Transverse colon (tissue), 4 donors: ENCODE measurements at regions not wholly inside any gene's neighbourhood (a gene's known extent, or its start where the extent isn't known, plus 50 kb on each side); places are given as distances from the start of the nearest gene placed in this dataset.

Experiments
- DNase-seq: peaks from one replicate; pipeline ENCODE4 v3.0.0-alpha.2; 2019
- H3K27ac ChIP-seq, 4 donors: fragments of 200-600 bp; sonication (generic); 2 replicates each; pipeline ENCODE4 v1.5.1; 2016 to 2018; ENCODE audit warnings: inconsistent platforms in 4 of 4
- H3K27me3 ChIP-seq: fragments of 200-600 bp; sonication (generic); 2 replicates; pipeline ENCODE4 v1.5.1; 2017; ENCODE audit warnings: inconsistent platforms
- H3K36me3 ChIP-seq, 4 donors: fragments of 200-600 bp; sonication (generic); 2 replicates each; pipeline ENCODE4 v1.5.1; 2017 to 2019; ENCODE audit warnings: inconsistent platforms in 4 of 4
- H3K4me1 ChIP-seq, 4 donors: fragments of 200-600 bp; sonication (generic); 2 replicates each; pipeline ENCODE4 v1.5.1; 2017 to 2020; ENCODE audit warnings: inconsistent platforms in 4 of 4
- H3K4me3 ChIP-seq, 4 donors: fragments of 200-600 bp; sonication (generic); 1 replicate in 1 of 4; 2 replicates in 3 of 4; pipeline versions ENCODE4 v1.5.1 to v1.6.1; 2017 to 2019; ENCODE audit warnings: inconsistent platforms in 4 of 4
- H3K9me3 ChIP-seq, 2 donors: fragments of 200-600 bp; sonication (generic); 2 replicates each; pipeline ENCODE4 v1.5.1; 2017 to 2019; ENCODE audit warnings: inconsistent platforms in 2 of 2
- EP300 ChIP-seq: sonication (generic); formaldehyde crosslinking; IDR thresholded peaks from one replicate; pipeline ENCODE4 v1.6.1; 2017; ENCODE audit warnings: antibody characterized with exemption, low read depth
- POLR2A ChIP-seq: fragments of 450-650 bp; IDR thresholded peaks from one replicate; pipeline ENCODE4 v1.6.1; 2016; ENCODE audit warnings: antibody characterized with exemption, mild to moderate bottlenecking, moderate library complexity
- POLR2AphosphoS5 ChIP-seq, 3 donors: sonication (generic); formaldehyde crosslinking; IDR thresholded peaks; one replicate each; pipeline ENCODE4 v1.6.1; 2016; ENCODE audit warnings: antibody characterized with exemption in 3 of 3
- WGBS, 2 donors: methylation state at CpG; one replicate each; pipeline ENCODE4 v1.1.5; 2018; ENCODE audit warnings: low coverage in 1 of 2; 5-methylcytosine and 5-hydroxymethylcytosine counted together
- in situ Hi-C, 4 donors: fragments of 200-750 bp; cut with MboI; loops; one replicate each; pipeline versions ENCODE4 v1.15.0 to v1.15.1; 2017; ENCODE audit warnings: low sequenced_read_pairs in 3 of 4, low pct_ligation_motif_present in 1 of 4, low pct_unique_long_range_greater_than_20kb in 1 of 4
- intact Hi-C: fragments of 100-400 bp; cut with DNase I; formaldehyde crosslinking; loops from one replicate; pipeline ENCODE4 v1.15.1; 2023; ENCODE audit warnings: low total_unique reads
- TF ChIP-seq, protein P1 (sequence below), 5 experiments: fragments of 200-600 bp in 3 of 5; fragments of 450-650 bp in 2 of 5; sonication (generic) in 3 of 5; IDR thresholded peaks; 1 replicate in 2 of 5; 2 replicates in 3 of 5; pipeline ENCODE4 v1.5.1; 2016 to 2017; ENCODE audit warnings: antibody characterized with exemption in 5 of 5, inconsistent platforms in 3 of 5, mild to moderate bottlenecking in 2 of 5, moderate library complexity in 1 of 5

GRCh38 chr9:13606586-13606985, 327.1 kb upstream of the MPDZ start:
- Histone ChIP-seq H3K36me3 (no peaks in the 10 kb centered on the region), H3K27ac (no peak overlapping the region), H3K4me1 (peaks cover 0 to 26% (median 10%) of the 10 kb centered on the region in 4 donors), H3K9me3 (no peaks in the 10 kb centered on the region), H3K27me3 (no peaks in the 10 kb centered on the region), H3K4me3 (no peak overlapping the region)
- DNase-seq: no peak
- 43 to 47% methylated on average over 4 to 5 of the region's 5 CpGs for WGBS, 2 donors
- intact Hi-C loops: no loop called here
- TF ChIP-seq POLR2A (no peak), POLR2AphosphoS5 (IDR thresholded peaks at IDR 0.05) (no peak), EP300 (no peak)
- TF ChIP-seq, protein P1, sequence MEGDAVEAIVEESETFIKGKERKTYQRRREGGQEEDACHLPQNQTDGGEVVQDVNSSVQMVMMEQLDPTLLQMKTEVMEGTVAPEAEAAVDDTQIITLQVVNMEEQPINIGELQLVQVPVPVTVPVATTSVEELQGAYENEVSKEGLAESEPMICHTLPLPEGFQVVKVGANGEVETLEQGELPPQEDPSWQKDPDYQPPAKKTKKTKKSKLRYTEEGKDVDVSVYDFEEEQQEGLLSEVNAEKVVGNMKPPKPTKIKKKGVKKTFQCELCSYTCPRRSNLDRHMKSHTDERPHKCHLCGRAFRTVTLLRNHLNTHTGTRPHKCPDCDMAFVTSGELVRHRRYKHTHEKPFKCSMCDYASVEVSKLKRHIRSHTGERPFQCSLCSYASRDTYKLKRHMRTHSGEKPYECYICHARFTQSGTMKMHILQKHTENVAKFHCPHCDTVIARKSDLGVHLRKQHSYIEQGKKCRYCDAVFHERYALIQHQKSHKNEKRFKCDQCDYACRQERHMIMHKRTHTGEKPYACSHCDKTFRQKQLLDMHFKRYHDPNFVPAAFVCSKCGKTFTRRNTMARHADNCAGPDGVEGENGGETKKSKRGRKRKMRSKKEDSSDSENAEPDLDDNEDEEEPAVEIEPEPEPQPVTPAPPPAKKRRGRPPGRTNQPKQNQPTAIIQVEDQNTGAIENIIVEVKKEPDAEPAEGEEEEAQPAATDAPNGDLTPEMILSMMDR (IDR thresholded peaks at IDR 0.05): no peak
- in situ Hi-C loops: no loop called here

DNA sequence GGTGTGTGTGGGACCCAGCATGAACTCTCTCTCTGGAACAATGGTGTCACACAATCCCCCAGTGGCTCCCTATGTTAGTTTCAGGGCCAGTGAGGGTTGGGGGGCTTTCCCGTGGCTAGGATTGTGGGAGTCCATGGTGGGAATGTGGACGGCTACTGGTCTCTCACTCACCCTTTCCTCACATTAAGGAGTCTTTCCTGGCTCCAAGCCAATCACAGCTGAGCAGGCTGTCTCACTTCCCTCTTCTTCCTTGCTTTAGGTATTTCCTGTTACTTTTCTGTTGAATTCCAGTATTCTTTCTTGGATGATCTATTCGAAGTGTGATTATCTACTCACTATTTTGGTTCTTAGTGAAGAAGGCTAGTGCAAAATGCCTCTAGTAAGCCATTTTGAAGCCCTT, 324.4 kb upstream of the MPDZ start:
- intact Hi-C loops (no loop called here), in situ Hi-C loops (no loop called here)
- H3K4me3 ChIP-seq: no peak overlapping the region
- no peak overlapping the region for H3K27ac ChIP-seq
- 50 to 64% methylated on average over 1 to 2 of the region's 3 CpGs for WGBS, 2 donors
- H3K9me3 ChIP-seq: no peaks in the 10 kb centered on the region
- no peak for DNase-seq
- no peaks in the 10 kb centered on the region for H3K36me3 ChIP-seq
- no peak for TF ChIP-seq POLR2AphosphoS5 (IDR thresholded peaks at IDR 0.05)
- TF ChIP-seq EP300: no peak
- TF ChIP-seq, protein P1 (IDR thresholded peaks at IDR 0.05): no peak
- no peak for TF ChIP-seq POLR2A
- no peaks in the 10 kb centered on the region for H3K27me3 ChIP-seq
- H3K4me1 ChIP-seq: peaks cover 0 to 26% (median 10%) of the 10 kb centered on the region in 4 donors

DNA sequence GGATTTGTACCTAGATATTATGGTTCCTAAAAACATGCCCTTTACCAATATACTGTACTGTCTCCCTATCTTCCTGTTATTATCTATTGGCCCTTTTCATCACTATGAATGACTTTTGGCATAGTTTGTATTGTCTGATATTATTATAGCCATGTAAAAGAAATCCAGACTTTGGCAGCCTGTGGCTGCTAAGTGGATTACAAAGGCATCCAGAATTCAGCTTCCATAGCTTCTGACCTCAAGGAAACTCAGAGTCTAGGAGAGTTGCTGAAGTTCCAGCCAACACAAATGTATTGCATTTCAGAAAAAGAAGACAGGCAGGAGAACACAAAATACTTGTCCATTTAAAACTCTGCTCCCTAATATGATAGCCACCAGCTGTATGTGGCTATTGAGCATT, 319.2 kb upstream of the MPDZ start:
- H3K9me3 ChIP-seq: no peaks in the 10 kb centered on the region
- no peaks in the 10 kb centered on the region for H3K4me1 ChIP-seq
- no peaks in the 10 kb centered on the region for H3K36me3 ChIP-seq
- no peak for DNase-seq
- in situ Hi-C loops (no loop called here), intact Hi-C loops (no loop called here)
- no peak overlapping the region for H3K27ac ChIP-seq
- no peak overlapping the region for H3K4me3 ChIP-seq
- H3K27me3 ChIP-seq: no peaks in the 10 kb centered on the region
- no peak for TF ChIP-seq POLR2A
- TF ChIP-seq, protein P1 (IDR thresholded peaks at IDR 0.05): no peak
- no peak for TF ChIP-seq POLR2AphosphoS5 (IDR thresholded peaks at IDR 0.05)

DNA sequence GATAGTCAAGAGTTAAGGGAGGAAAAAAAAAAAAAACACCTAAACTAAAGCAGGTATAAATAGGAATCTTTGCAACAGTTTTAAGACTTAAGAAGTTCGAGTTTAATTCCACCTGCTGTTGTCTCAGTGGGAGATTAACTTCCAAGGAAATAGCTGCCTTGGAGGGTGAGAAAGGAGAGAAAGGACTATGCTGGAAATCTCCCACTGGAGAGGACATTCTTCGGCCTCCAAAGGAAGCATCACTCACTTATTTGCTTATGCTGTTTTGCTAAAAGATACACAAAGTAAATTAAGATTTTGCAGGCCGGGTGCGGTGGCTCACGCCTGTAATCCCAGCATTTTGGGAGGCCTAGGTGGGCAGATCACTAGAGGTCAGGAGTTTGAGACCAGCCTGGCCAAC, 317.9 kb upstream of the MPDZ start:
- H3K27me3 ChIP-seq: no peaks in the 10 kb centered on the region
- H3K27ac ChIP-seq: no peak overlapping the region
- no peak for DNase-seq
- no peaks in the 10 kb centered on the region for H3K9me3 ChIP-seq
- in situ Hi-C loops: no loop called here
- no peak overlapping the region for H3K4me3 ChIP-seq
- 77 to 79% methylated on average over 2 to 5 of the region's 5 CpGs for WGBS, 2 donors
- no peaks in the 10 kb centered on the region for H3K36me3 ChIP-seq
- no peak for TF ChIP-seq POLR2AphosphoS5 (IDR thresholded peaks at IDR 0.05)
- intact Hi-C loops: no loop called here
- no peaks in the 10 kb centered on the region for H3K4me1 ChIP-seq

- WGBS, 2 donors: 49 to 58% methylated on average over 2 of the region's 2 CpGs
- in situ Hi-C loops: no loop called here
- no peak overlapping the region for H3K27ac ChIP-seq
- no peak for DNase-seq
- H3K4me1 ChIP-seq: no peaks in the 10 kb centered on the region
- TF ChIP-seq POLR2AphosphoS5 (IDR thresholded peaks at IDR 0.05) (no peak), EP300 (no peak), POLR2A (no peak)
- TF ChIP-seq, protein P1 (IDR thresholded peaks at IDR 0.05): no peak
- no peak overlapping the region for H3K4me3 ChIP-seq
- H3K27me3 ChIP-seq: no peaks in the 10 kb centered on the region
- H3K9me3 ChIP-seq: no peaks in the 10 kb centered on the region
- intact Hi-C loops: no loop called here
- no peaks in the 10 kb centered on the region for H3K36me3 ChIP-seq
Measured at GRCh38 chr9:13597004-13597403, 317.5 kb upstream of the MPDZ start.
